Endometrium (tissue), 2 donors: ENCODE measurements at regions not wholly inside any gene's neighbourhood (a gene's known extent, or its start where the extent isn't known, plus 50 kb on each side); places are given as distances from the start of the nearest gene placed in this dataset.
"Not testable (repeated sequence)": the region's sequence is repeated elsewhere in the genome, so short reads cannot be mapped to it uniquely, and the experiment has no call there.

Experiments
- FAIRE-seq: peaks from 2 replicates; lab custom pipeline; 2012; peaks lifted over from hg19 to GRCh38; lab: Jason Lieb, UNC
- donor health status: control.
- donor health status: control.

- not testable (repeated sequence) for FAIRE-seq
These were observed 106.0 kb downstream of the BUD13 start for GRCh38 chr11:116666673-116667249.

GRCh38 chr11:116665523-116665922 is 107.3 kb downstream of the BUD13 start:
- FAIRE-seq = no peak

GRCh38 chr11:116661056-116661455 is 111.7 kb downstream of the BUD13 start:
- no peak for FAIRE-seq

GRCh38 chr11:116660011-116660410 is 112.8 kb downstream of the BUD13 start:
- no peak for FAIRE-seq

DNA sequence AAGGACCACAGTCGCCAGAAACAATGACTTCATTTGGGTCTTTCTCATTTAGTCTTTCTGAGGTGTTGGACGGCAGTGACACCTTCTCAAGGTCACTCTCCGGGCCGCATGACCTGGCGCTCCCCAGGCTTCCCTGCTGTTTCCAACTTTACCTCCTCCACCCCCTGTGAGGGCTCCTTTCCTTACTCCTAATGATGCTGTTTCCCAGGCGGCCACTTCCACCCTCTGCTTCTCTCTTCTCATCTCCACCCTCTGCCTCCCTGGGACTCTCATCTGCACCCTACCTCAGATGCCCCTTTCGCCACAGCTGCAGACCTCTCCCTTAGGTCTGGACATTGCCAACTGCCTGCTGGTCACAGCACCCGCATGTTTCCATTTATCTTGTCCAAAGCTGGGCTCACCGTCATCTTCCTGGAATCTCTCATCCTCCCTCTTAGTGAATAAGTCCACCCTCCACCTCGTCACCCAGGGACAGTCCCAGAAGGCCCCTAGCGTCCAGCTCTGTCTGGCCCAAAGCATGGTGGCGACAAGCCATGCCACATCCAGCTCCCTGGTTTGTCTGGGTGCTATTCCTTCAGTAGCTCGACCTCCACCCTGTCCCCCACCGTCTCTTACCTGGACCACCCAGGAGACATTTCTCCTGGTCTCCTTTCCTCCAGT is 113.8 kb downstream of the BUD13 start:
- FAIRE-seq = no peak

DNA sequence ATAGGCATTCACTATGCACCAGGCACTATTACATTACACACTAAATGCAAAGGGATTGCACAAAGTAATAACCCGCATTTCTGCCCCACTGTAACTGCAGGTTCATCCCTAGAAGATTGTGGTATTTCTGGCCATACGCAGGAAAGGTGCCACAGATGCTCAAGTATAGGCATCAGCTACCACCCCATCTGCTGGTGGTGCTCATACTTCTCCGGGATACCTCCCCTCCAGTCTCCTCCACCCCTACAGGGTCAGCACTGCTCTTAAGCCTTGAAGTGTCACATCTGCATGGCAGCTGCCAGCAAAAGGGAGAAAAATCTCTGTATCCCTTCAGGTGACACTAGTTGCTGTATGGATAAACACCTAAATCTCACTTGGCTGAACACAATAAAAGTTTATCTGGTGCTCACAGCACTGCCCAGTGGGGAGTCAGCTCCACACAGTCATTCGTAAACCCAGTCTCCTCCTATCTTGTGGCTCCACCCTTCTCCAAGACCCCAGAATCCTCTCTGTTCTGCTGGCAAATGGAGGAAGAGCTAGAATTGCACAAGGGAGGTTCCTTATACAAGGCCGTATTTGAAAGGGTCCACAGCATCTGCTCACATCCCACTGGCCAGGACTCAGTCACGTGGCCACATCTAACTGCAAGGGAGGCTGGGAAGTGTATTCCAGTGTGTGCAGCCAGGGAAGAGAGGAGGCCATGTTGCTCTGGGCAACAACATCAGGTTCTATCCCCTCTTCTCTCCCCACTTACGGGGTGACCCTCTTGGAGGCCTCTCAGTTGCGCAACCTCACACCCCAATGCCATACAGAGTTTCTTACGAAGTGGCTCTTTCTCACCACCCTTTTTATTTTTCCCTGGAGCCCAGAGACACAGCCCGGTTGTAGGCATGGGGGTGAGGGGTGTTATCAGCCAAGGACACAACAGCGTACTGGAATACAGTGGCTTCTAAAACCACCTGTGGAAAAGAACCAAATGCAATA is 114.7 kb downstream of the BUD13 start:
- no peak for FAIRE-seq

GRCh38 chr11:116656011-116656410 is 116.8 kb downstream of the BUD13 start:
- FAIRE-seq = no peak

GRCh38 chr11:116654526-116654925 is 118.3 kb downstream of the BUD13 start:
- FAIRE-seq = no peak

DNA sequence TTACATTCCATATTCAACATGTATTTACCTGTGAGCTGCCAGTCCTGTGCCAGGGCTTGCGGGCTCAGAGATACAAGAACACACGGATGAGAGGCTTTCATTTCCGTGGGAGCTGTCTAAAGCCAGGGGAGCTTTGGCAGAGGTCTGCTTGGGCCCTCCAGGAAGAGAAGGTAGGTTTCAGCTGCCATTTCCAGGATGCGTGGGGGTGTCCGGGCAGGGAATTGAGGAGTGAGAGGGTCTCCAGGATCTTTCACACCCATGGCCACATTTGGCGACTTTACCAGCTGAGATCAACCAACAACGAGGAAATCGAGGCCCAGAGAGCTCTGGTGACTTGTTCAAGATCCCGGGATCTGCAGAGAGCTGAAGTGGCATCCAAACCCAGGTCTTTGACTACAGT is 119.6 kb downstream of the BUD13 start:
- FAIRE-seq = no peak

DNA sequence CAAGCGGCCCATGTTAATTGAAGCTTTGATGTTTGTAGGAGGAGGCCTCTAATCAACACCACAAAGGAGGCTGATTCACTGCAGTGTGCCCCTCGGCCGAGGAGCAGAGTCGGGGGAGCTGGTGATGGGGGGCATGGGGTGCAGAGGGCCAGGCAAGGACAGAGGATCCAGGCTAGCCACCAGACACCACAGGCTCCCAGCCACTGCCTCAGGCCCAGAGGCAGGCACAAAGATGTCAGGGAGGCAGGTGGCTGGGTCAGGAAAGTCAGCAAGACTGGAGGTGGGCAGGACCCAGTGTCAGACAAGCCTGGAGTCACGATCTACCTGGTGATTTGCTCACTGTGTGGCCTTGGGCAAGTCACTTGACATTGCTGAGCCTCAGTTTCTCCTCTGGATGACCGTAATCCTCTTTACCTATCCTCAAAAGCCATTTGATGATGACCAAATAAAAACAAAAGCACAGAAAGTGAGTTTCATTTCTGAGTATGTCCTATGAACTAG is 121.0 kb downstream of the BUD13 start:
- FAIRE-seq = no peak

GRCh38 chr11:116651098-116651736 is 121.6 kb downstream of the BUD13 start:
- no peak for FAIRE-seq

DNA sequence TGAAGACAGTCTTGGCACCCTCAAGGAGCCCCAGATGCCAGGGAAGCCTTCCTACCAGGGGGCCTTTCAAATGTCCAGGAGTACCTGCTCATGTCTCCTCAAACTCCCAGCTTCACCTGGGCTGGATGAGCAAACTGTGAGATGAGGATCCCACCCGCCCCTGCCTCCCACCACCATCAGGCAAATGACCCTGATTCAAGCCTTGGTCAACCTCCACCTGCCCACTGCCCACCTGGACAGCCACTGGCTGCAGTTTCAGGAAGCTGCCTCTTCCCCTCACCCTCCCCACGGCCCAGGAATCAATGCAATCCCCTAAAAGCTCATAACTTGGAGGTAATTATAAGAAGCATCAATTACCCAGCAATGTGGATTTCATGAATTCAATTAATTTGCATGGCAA is 122.7 kb downstream of the BUD13 start:
- FAIRE-seq = no peak

GRCh38 chr11:116649268-116649667 is 123.5 kb downstream of the BUD13 start:
- FAIRE-seq = no peak

DNA sequence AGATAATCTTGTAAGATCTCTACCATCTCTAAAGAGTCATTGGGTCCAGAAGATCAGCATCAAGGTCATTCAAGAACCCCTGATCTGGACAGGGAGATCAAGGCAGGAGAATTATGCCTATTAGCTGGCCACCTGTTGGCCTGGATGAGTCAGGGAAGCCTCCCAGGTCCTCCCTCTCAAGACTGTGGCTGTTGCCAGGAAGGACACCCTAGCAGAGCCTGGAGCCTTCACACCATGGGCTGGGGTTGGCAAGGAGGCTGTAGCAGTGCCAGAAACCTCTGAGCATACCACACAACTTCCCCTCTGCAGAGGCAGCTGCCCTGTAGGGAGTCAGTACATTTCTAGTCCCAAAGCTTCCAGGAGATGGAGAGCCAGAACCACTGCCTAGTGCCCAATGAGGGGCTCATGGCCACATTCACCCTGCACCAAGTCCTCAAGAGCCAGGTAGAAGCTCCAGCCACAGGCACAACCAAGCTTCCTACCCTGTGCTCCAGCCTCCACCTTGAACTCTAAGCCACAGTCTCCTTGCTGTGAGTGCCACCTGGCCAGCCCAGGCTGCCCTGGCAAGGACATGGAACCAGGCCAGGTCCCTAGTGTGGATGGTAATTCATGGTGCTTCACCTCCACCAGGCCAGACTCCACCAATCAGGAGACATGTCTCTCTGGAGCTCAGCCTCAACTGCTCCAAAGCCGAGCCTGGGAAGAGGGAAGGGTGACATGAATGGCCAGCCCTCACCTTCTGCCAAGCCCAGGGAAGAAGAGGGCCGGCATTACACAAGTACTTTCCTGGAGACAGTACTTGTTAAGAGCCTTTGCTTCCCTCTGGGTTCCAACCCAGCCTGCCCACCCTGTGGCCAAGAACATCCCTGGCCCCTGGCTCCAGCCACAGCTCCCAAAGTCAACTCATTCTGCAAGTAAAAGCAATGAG is 124.3 kb downstream of the BUD13 start:
- FAIRE-seq = no peak

DNA sequence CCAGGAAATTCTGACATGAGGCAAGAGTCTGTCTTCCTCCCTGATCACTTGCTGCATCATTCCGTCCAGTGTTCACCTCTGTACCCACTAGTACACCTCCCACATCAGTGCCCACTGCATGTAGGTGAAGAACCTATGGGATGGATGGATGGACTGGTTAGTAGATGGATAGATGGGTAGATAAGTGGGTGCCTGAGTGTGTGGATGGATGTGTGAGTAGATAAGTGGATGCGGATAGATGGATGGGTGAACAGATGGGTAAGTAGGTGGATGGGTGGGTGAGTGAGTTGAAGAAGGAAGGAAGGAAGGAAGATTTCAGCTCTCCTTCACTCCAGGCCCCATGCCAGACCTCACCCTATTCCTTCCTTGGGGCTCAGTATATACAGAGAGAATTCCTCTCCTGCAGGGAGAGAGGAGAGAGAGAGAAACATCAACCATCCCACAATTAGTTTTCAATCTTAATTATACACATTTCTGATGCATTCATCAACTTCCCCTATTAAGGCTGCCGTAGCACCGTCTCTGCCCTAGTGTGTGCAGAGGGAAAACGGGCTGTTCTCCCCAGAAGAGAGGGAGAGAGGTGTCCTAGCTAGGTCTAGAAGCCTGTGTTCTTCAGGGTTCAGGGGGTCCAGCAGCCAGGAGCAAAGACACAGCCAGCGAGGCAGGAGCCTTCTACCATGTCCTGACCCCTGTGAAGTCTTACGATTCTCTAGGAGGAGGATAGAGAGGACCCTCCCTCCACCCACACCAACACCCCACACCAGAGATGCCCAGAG is 125.3 kb downstream of the BUD13 start:
- FAIRE-seq = no peak

GRCh38 chr11:116646191-116646590 is 126.6 kb downstream of the BUD13 start:
- no peak for FAIRE-seq

- no peak for FAIRE-seq
These were observed 127.9 kb downstream of the BUD13 start for GRCh38 chr11:116644941-116645305.

- FAIRE-seq = no peak
These were observed 128.4 kb downstream of the BUD13 start for GRCh38 chr11:116644201-116644940.

DNA sequence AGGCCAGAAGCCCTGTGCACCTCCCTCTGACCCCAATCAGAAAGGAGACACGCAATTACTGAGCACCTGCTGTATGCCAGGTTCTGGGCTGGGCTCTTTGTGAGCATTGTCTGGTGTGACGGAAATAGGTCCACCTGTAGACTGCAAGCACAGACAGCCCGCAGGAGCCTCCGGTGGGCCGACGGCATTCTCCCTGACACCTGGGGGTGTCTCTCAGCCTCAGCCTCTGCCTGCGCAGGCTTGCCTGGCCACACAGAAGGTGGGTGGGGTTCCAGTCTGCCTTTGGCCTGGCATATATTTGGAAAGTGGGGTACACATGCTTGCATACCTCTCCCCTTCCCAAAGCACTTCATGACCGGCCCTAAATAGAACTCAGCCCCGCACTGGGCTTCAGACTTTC is 129.3 kb downstream of the BUD13 start:
- no peak for FAIRE-seq

- no peak for FAIRE-seq
These were observed 129.9 kb downstream of the BUD13 start for GRCh38 chr11:116642902-116643301.
